Naive thymus-derived CD4-positive, alpha-beta T cell (primary cell): ENCODE measurements at regions not wholly inside any gene's neighbourhood (a gene's known extent, or its start where the extent isn't known, plus 50 kb on each side); places are given as distances from the start of the nearest gene placed in this dataset.

Experiments used
- ATAC-seq: fragments of 150-1000 bp; cut with Tn5 transposase; 2 replicates; pipeline ENCODE4 v1.10.0; 2021; ENCODE audit warnings: mild to moderate bottlenecking, moderate library complexity
- CTCF ChIA-PET: fragments of 350-600 bp; sonication (Branson Sonifier 250); formaldehyde crosslinking; loops from one replicate; lab custom pipeline; 2021; ENCODE audit warnings: antibody characterized with exemption; lab: Charles Lee
- POLR2A ChIA-PET: fragments of 350-600 bp; sonication (Branson Sonifier 250); formaldehyde crosslinking; loops from one replicate; lab custom pipeline; 2021; ENCODE audit warnings: antibody characterized with exemption, inconsistent platforms; lab: Charles Lee
- DNase-seq, 9 donors: peaks; one replicate each; pipeline versions ENCODE4 v3.0.0 to v3.0.0-alpha.2; 2020 to 2022; ENCODE audit warnings: mixed read lengths in 1 of 9
- H3K27ac ChIP-seq: one replicate; pipeline ENCODE4 v1.7.0; 2013; ENCODE audit warnings: mild to moderate bottlenecking, low read depth, low read length, moderate library complexity
- H3K27me3 ChIP-seq, 2 donors: one replicate each; pipeline ENCODE4 v1.7.0; 2013; ENCODE audit warnings: low read length in 2 of 2, mild to moderate bottlenecking in 2 of 2, moderate library complexity in 2 of 2; ENCODE audit not compliant: control insufficient read depth in 2 of 2, insufficient read depth in 2 of 2
- H3K36me3 ChIP-seq, 3 experiments: 1 replicate in 2 of 3; 2 replicates in 1 of 3; pipeline ENCODE4 v1.7.0; 2013; ENCODE audit warnings: low read length in 3 of 3, mild to moderate bottlenecking in 3 of 3, moderate library complexity in 1 of 3; ENCODE audit not compliant: insufficient read depth in 3 of 3, control insufficient read depth in 2 of 3
- H3K4me1 ChIP-seq, 2 donors: one replicate each; pipeline ENCODE4 v1.7.0; 2013; ENCODE audit warnings: low read length in 2 of 2, mild to moderate bottlenecking in 2 of 2, moderate library complexity in 1 of 2; ENCODE audit not compliant: control insufficient read depth in 2 of 2, insufficient read depth in 2 of 2
- H3K4me3 ChIP-seq: 2 replicates; pipeline ENCODE4 v1.7.0; 2013; ENCODE audit warnings: mild to moderate bottlenecking, low read length
- H3K9me3 ChIP-seq, 3 experiments: 1 replicate in 2 of 3; 2 replicates in 1 of 3; pipeline ENCODE4 v1.7.0; 2013; ENCODE audit warnings: low read length in 3 of 3; ENCODE audit not compliant: control insufficient read depth in 2 of 3
- H3K27ac Mint-ChIP-seq, 9 donors: one replicate each; pipeline ENCODE4 v1.8.0; 2020 to 2022; ENCODE audit warnings: mixed read lengths in 9 of 9, mild to moderate bottlenecking in 8 of 9, moderate library complexity in 5 of 9, inconsistent platforms in 2 of 9
- H3K27me3 Mint-ChIP-seq, 5 donors: one replicate each; pipeline ENCODE4 v1.8.0; 2021 to 2022; ENCODE audit warnings: mixed read lengths in 5 of 5, mild to moderate bottlenecking in 1 of 5
- H3K36me3 Mint-ChIP-seq, 5 donors: one replicate each; pipeline ENCODE4 v1.8.0; 2020 to 2022; ENCODE audit warnings: mixed read lengths in 5 of 5, mild to moderate bottlenecking in 3 of 5, inconsistent platforms in 1 of 5
- H3K4me1 Mint-ChIP-seq, 7 donors: one replicate each; pipeline ENCODE4 v1.8.0; 2020 to 2022; ENCODE audit warnings: mixed read lengths in 7 of 7, mild to moderate bottlenecking in 3 of 7, inconsistent platforms in 1 of 7
- H3K4me3 Mint-ChIP-seq, 10 donors: one replicate each; pipeline ENCODE4 v1.8.0; 2020 to 2022; ENCODE audit warnings: mild to moderate bottlenecking in 10 of 10, mixed read lengths in 10 of 10, moderate library complexity in 6 of 10, inconsistent platforms in 2 of 10
- H3K9me3 Mint-ChIP-seq, 11 donors: one replicate each; pipeline ENCODE4 v1.8.0; 2020 to 2022; ENCODE audit warnings: mixed read lengths in 11 of 11, mild to moderate bottlenecking in 4 of 11, inconsistent platforms in 1 of 11, moderate library complexity in 1 of 11
- intact Hi-C, 2 donors: fragments of 100-400 bp; cut with micrococcal nuclease; formaldehyde crosslinking; loops; one replicate each; pipeline ENCODE4 v1.15.1; 2023

DNA sequence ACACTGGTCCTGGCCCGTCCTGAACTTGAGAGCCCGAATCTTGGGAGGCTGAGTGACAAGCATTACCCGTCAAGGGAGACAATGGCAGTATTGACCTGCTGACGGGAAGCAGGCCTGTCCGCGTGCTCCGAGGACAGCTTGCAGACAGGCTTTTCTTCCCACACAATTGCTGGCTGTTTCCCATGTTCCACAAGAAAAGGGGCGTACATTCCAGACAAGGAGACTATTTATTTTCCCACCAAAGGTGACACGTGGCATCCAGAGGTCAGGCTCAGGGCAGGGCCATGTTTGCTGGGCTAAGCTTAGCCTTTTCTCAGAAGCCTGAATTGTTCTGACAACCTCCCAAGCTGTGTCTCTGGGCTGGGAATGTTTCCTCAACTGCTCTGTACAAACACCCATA, 86.9 kb upstream of the SPON1 start:
- ATAC-seq (no peak), DNase-seq (no peak)
- Mint-ChIP-seq H3K27me3 (peaks cover 0 to 14% (median 0%) of the 10 kb centered on the region in 5 donors), H3K27ac (peak overlapping the region in 2 of 9 donors; percentile 44 to 49), H3K9me3 (peaks cover 0 to 12% (median 0%) of the 10 kb centered on the region in 11 donors), H3K4me1 (peaks cover 9 to 34% (median 17%) of the 10 kb centered on the region in 7 donors), H3K4me3 (no peak overlapping the region), H3K36me3 (peaks cover 0 to 13% (median 5%) of the 10 kb centered on the region in 5 donors)
- Histone ChIP-seq H3K9me3 (no peaks in the 10 kb centered on the region), H3K27ac (no peak overlapping the region), H3K27me3 (no peaks in the 10 kb centered on the region), H3K4me3 (no peak overlapping the region), H3K36me3 (no peaks in the 10 kb centered on the region), H3K4me1 (peaks cover 0 to 1% of the 10 kb centered on the region in 2 donors)
- CTCF ChIA-PET: no interaction called here
- intact Hi-C loops: no loop called here
- POLR2A ChIA-PET: interaction anchor here (1.0 to 1.1 kb wide), 2 partner anchors 9 to 21 kb away, joined by 3 read pairs; no protein-coding TSS in a partner anchor

DNA sequence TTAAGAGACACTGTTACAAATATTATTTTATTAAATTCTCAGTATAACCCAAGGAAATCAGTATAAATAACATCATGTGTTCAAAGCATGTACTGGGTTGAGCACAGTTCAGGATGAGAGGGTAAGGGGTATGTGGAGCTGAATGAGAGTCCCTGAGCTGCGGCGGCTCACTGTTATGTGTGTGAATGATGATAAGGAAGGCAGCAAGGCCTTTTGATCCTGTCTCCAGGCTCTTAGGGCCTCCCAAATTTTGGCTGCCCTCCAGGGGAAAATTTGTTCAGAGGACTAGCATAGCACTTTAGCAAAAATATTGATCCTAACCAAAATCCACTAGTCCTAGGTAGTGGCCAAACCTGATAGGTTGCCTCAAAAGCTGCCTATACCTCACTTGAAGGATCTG, 86.1 kb upstream of the SPON1 start:
- Mint-ChIP-seq H3K36me3 (peaks cover 0 to 6% (median 2%) of the 10 kb centered on the region in 5 donors), H3K27ac (no peak overlapping the region), H3K4me1 (peaks cover 3 to 26% (median 12%) of the 10 kb centered on the region in 7 donors), H3K9me3 (peaks cover 0 to 9% (median 0%) of the 10 kb centered on the region in 11 donors), H3K4me3 (no peak overlapping the region), H3K27me3 (peaks cover 0 to 10% (median 0%) of the 10 kb centered on the region in 5 donors)
- H3K9me3 ChIP-seq: no peaks in the 10 kb centered on the region
- H3K27ac ChIP-seq: no peak overlapping the region
- ChIA-PET CTCF (no interaction called here), POLR2A (interaction anchor here (1.0 to 1.1 kb wide), 2 partner anchors 8 to 20 kb away, joined by 3 read pairs; no protein-coding TSS in a partner anchor)
- no peak overlapping the region for H3K4me3 ChIP-seq
- H3K4me1 ChIP-seq: no peaks in the 10 kb centered on the region
- intact Hi-C loops: no loop called here
- DNase-seq: no peak
- no peaks in the 10 kb centered on the region for H3K27me3 ChIP-seq
- ATAC-seq: no peak
- no peaks in the 10 kb centered on the region for H3K36me3 ChIP-seq

- H3K27ac ChIP-seq: no peak overlapping the region
- intact Hi-C loops: no loop called here
- H3K4me1 Mint-ChIP-seq: peaks cover 0 to 16% (median 11%) of the 10 kb centered on the region in 7 donors
- CTCF ChIA-PET: no interaction called here
- peaks cover 0 to 6% (median 0%) of the 10 kb centered on the region in 11 donors for H3K9me3 Mint-ChIP-seq
- H3K36me3 ChIP-seq: no peaks in the 10 kb centered on the region
- DNase-seq (no peak), ATAC-seq (no peak)
- peaks cover 0 to 6% (median 0%) of the 10 kb centered on the region in 5 donors for H3K27me3 Mint-ChIP-seq
- peaks cover 0 to 4% (median 0%) of the 10 kb centered on the region in 5 donors for H3K36me3 Mint-ChIP-seq
- H3K4me1 ChIP-seq: no peaks in the 10 kb centered on the region
- no peaks in the 10 kb centered on the region for H3K9me3 ChIP-seq
- no peak overlapping the region for H3K4me3 Mint-ChIP-seq
- H3K27me3 ChIP-seq: no peaks in the 10 kb centered on the region
- POLR2A ChIA-PET: interaction anchor here (1.2 kb wide), 1 partner anchor 32 kb away, joined by 4 read pairs; no protein-coding TSS in a partner anchor
- H3K4me3 ChIP-seq: no peak overlapping the region
- H3K27ac Mint-ChIP-seq: peak overlapping the region in 3 of 9 donors; percentile 28 to 75 (median 70)
Observed at GRCh38 chr11:13878077-13878476, 84.4 kb upstream of the SPON1 start.

GRCh38 chr11:13880634-13881033, 81.9 kb upstream of the SPON1 start:
- ChIA-PET POLR2A (interaction anchor here (0.8 to 3.0 kb wide), 3 partner anchors 9 to 45 kb away, joined by 3 to 10 read pairs (median 3); no protein-coding TSS in a partner anchor), CTCF (no interaction called here)
- Histone ChIP-seq H3K4me1 (no peaks in the 10 kb centered on the region), H3K36me3 (no peaks in the 10 kb centered on the region), H3K27ac (no peak overlapping the region), H3K27me3 (no peaks in the 10 kb centered on the region), H3K9me3 (no peaks in the 10 kb centered on the region), H3K4me3 (no peak overlapping the region)
- Mint-ChIP-seq H3K9me3 (peaks cover 0 to 3% (median 0%) of the 10 kb centered on the region in 11 donors), H3K4me1 (peaks cover 0 to 22% (median 7%) of the 10 kb centered on the region in 7 donors), H3K4me3 (no peak overlapping the region), H3K27ac (peak overlapping the region in 3 of 9 donors; percentile 30 to 74 (median 33)), H3K36me3 (peaks cover 0 to 4% (median 0%) of the 10 kb centered on the region in 5 donors), H3K27me3 (peaks cover 0 to 3% (median 0%) of the 10 kb centered on the region in 5 donors)
- no peak for ATAC-seq
- DNase-seq: no peak
- intact Hi-C loops: no loop called here

- POLR2A ChIA-PET: interaction anchor here (3.0 kb wide), 1 partner anchor 12 kb away, joined by 10 read pairs; no protein-coding TSS in a partner anchor
- no peaks in the 10 kb centered on the region for H3K27me3 ChIP-seq
- H3K27ac Mint-ChIP-seq: peak overlapping the region in 1 of 9 donors; percentile 30
- H3K36me3 ChIP-seq: no peaks in the 10 kb centered on the region
- no peak overlapping the region for H3K4me3 ChIP-seq
- no peak for ATAC-seq
- peaks cover 0 to 4% (median 0%) of the 10 kb centered on the region in 5 donors for H3K36me3 Mint-ChIP-seq
- peaks cover 0 to 22% (median 7%) of the 10 kb centered on the region in 7 donors for H3K4me1 Mint-ChIP-seq
- intact Hi-C loops: no loop called here
- H3K4me1 ChIP-seq: no peaks in the 10 kb centered on the region
- no peaks in the 10 kb centered on the region for H3K9me3 ChIP-seq
- peaks cover 0 to 3% (median 0%) of the 10 kb centered on the region in 5 donors for H3K27me3 Mint-ChIP-seq
- no peak overlapping the region for H3K27ac ChIP-seq
- H3K9me3 Mint-ChIP-seq: peaks cover 0 to 3% (median 0%) of the 10 kb centered on the region in 11 donors
- no peak overlapping the region for H3K4me3 Mint-ChIP-seq
- DNase-seq: no peak
- CTCF ChIA-PET: no interaction called here
Observed at GRCh38 chr11:13881226-13881905, 81.2 kb upstream of the SPON1 start.

GRCh38 chr11:13883042-13883441, 79.5 kb upstream of the SPON1 start:
- Mint-ChIP-seq H3K36me3 (peaks cover 0 to 8% (median 3%) of the 10 kb centered on the region in 5 donors), H3K27ac (peak overlapping the region in 3 of 9 donors; percentile 33 to 77 (median 69)), H3K4me3 (no peak overlapping the region), H3K4me1 (peaks cover 0 to 22% (median 7%) of the 10 kb centered on the region in 7 donors), H3K9me3 (peaks cover 0 to 6% (median 2%) of the 10 kb centered on the region in 11 donors), H3K27me3 (peaks cover 0 to 7% (median 0%) of the 10 kb centered on the region in 5 donors)
- DNase-seq: peak in 1 of 9 donors; percentile 12
- Histone ChIP-seq H3K4me1 (no peaks in the 10 kb centered on the region), H3K9me3 (no peaks in the 10 kb centered on the region), H3K4me3 (no peak overlapping the region), H3K27me3 (no peaks in the 10 kb centered on the region), H3K27ac (no peak overlapping the region), H3K36me3 (no peaks in the 10 kb centered on the region)
- ATAC-seq: no peak
- intact Hi-C loops: no loop called here
- ChIA-PET POLR2A (interaction anchor here (0.6 to 1.6 kb wide), 3 partner anchors 10 to 156 kb away, joined by 3 to 9 read pairs (median 4); no protein-coding TSS in a partner anchor), CTCF (no interaction called here)
